HCT116 (cell line): ENCODE measurements at regions not wholly inside any gene's neighbourhood (a gene's known extent, or its start where the extent isn't known, plus 50 kb on each side); places are given as distances from the start of the nearest gene placed in this dataset.

Source experiments
- CEBPB ChIP-seq: IDR thresholded peaks from 2 replicates; pipeline ENCODE4 v1.6.1; 2012; ENCODE audit warnings: low read depth
- EGR1 ChIP-seq: IDR thresholded peaks from 2 replicates; pipeline ENCODE4 v1.6.1; 2012; ENCODE audit warnings: low read depth
- EZH2 ChIP-seq: fragments of 200-600 bp; sonication (generic); IDR thresholded peaks from 2 replicates; pipeline ENCODE4 v1.6.1; 2017; ENCODE audit warnings: antibody characterized with exemption, mixed run types
- EZH2phosphoT487 ChIP-seq: fragments of 200-600 bp; IDR thresholded peaks from 2 replicates; pipeline ENCODE4 v1.6.1; 2018; ENCODE audit warnings: antibody characterized with exemption, borderline replicate concordance
- JUND ChIP-seq: IDR thresholded peaks from 2 replicates; pipeline ENCODE4 v1.6.1; 2012
- POLR2A ChIP-seq: IDR thresholded peaks from 2 replicates; pipeline ENCODE4 v1.7.0; 2011; ENCODE audit warnings: borderline replicate concordance; ENCODE audit not compliant: insufficient read depth, insufficient read length; ENCODE audit errors: extremely low read depth
- RAD21 ChIP-seq: IDR thresholded peaks from 2 replicates; pipeline ENCODE4 v1.6.1; 2012; ENCODE audit warnings: low read depth, mild to moderate bottlenecking
- SP1 ChIP-seq: IDR thresholded peaks from 2 replicates; pipeline ENCODE4 v1.6.1; 2012; ENCODE audit warnings: low read depth
- YY1 ChIP-seq: IDR thresholded peaks from 2 replicates; pipeline ENCODE4 v1.6.1; 2011; ENCODE audit warnings: low read length, low read depth, moderate library complexity, mild to moderate bottlenecking; ENCODE audit not compliant: insufficient replicate concordance; ENCODE audit errors: extremely low read depth
- ZNF274 ChIP-seq: fragments of 200-500 bp; sonication (Bioruptor generic); IDR thresholded peaks from 2 replicates; pipeline ENCODE4 v1.6.1; 2014; ENCODE audit warnings: mild to moderate bottlenecking, low read depth, low read length, inconsistent platforms
- TF ChIP-seq, protein P1 (sequence below), 3 experiments: fragments of 200-600 bp in 1 of 3; sonication (generic) in 1 of 3; IDR thresholded peaks in 2 of 3; conservative IDR thresholded peaks in 1 of 3; 2 replicates each; pipeline ENCODE4 v1.5.1; 2012 to 2017; ENCODE audit warnings: low read depth in 2 of 3, low read length in 2 of 3, antibody characterized with exemption in 1 of 3, borderline replicate concordance in 1 of 3, control low read depth in 1 of 3, mild to moderate bottlenecking in 1 of 3, mixed read lengths in 1 of 3, mixed run types in 1 of 3, moderate library complexity in 1 of 3; ENCODE audit not compliant: insufficient read depth in 1 of 3
- TF ChIP-seq, protein P2 (sequence below): IDR thresholded peaks from 2 replicates; pipeline ENCODE4 v1.6.1; 2012

DNA sequence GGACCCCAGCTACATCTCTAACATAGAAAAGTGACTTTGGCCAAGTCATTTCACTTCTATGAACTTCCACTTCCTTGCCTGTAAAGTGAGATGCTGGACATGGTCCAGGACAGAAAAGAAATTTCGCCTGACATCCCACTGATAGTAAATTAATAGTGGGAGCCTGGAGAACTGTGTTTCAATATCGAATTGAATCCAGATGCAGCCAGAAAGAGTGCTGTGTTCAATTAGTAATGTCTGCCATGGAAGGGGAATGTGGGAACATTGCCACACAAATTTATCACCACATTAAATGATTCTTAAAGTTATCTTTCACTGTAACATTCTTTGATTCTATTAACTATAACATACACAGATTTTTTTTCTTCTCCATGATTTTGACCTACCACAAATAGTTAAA, 255.0 kb downstream of the HACE1 start:
- no peak for TF ChIP-seq SP1
- TF ChIP-seq CEBPB = no peak
- no peak for TF ChIP-seq YY1
- TF ChIP-seq, protein P1, sequence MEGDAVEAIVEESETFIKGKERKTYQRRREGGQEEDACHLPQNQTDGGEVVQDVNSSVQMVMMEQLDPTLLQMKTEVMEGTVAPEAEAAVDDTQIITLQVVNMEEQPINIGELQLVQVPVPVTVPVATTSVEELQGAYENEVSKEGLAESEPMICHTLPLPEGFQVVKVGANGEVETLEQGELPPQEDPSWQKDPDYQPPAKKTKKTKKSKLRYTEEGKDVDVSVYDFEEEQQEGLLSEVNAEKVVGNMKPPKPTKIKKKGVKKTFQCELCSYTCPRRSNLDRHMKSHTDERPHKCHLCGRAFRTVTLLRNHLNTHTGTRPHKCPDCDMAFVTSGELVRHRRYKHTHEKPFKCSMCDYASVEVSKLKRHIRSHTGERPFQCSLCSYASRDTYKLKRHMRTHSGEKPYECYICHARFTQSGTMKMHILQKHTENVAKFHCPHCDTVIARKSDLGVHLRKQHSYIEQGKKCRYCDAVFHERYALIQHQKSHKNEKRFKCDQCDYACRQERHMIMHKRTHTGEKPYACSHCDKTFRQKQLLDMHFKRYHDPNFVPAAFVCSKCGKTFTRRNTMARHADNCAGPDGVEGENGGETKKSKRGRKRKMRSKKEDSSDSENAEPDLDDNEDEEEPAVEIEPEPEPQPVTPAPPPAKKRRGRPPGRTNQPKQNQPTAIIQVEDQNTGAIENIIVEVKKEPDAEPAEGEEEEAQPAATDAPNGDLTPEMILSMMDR (IDR thresholded peaks at IDR 0.05 in 2 of 3, conservative IDR thresholded peaks at IDR 0.05 in 1 of 3; ENCODE audit: borderline replicate concordance in 1 of 3, insufficient read depth in 1 of 3, low read depth in 2 of 3, low read length in 2 of 3) = no peak
- TF ChIP-seq POLR2A = no peak
- no peak for TF ChIP-seq JUND
- TF ChIP-seq, protein P2, sequence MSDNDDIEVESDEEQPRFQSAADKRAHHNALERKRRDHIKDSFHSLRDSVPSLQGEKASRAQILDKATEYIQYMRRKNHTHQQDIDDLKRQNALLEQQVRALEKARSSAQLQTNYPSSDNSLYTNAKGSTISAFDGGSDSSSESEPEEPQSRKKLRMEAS = no peak
- TF ChIP-seq EZH2 = no peak
- no peak for TF ChIP-seq EGR1
- TF ChIP-seq RAD21 = no peak
- TF ChIP-seq EZH2phosphoT487 = no peak
- no peak for TF ChIP-seq ZNF274
